C4-2B (cell line): ENCODE measurements at regions not wholly inside any gene's neighbourhood (a gene's known extent, or its start where the extent isn't known, plus 50 kb on each side); places are given as distances from the start of the nearest gene placed in this dataset.

Experiments used
- ZFX ChIP-seq: fragments of 450-650 bp; IDR thresholded peaks from 2 replicates; pipeline ENCODE4 v1.6.1; 2017
- TF ChIP-seq, protein P1 (sequence below): fragments of 450-650 bp; conservative IDR thresholded peaks from 2 replicates; pipeline ENCODE4 v1.5.1; 2017; ENCODE audit warnings: mild to moderate bottlenecking

GRCh38 chr11:37905707-37906417, 1307.8 kb upstream of the RAG2 start:
- TF ChIP-seq, protein P1, sequence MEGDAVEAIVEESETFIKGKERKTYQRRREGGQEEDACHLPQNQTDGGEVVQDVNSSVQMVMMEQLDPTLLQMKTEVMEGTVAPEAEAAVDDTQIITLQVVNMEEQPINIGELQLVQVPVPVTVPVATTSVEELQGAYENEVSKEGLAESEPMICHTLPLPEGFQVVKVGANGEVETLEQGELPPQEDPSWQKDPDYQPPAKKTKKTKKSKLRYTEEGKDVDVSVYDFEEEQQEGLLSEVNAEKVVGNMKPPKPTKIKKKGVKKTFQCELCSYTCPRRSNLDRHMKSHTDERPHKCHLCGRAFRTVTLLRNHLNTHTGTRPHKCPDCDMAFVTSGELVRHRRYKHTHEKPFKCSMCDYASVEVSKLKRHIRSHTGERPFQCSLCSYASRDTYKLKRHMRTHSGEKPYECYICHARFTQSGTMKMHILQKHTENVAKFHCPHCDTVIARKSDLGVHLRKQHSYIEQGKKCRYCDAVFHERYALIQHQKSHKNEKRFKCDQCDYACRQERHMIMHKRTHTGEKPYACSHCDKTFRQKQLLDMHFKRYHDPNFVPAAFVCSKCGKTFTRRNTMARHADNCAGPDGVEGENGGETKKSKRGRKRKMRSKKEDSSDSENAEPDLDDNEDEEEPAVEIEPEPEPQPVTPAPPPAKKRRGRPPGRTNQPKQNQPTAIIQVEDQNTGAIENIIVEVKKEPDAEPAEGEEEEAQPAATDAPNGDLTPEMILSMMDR: no peak
- no peak for TF ChIP-seq ZFX
